ENCODE measurements at regions not wholly inside any gene's neighbourhood (a gene's known extent, or its start where the extent isn't known, plus 50 kb on each side); places are given as distances from the start of the nearest gene placed in this dataset.
"Not testable (repeated sequence)": the region's sequence is repeated elsewhere in the genome, so short reads cannot be mapped to it uniquely, and the experiment has no call there.

DNA sequence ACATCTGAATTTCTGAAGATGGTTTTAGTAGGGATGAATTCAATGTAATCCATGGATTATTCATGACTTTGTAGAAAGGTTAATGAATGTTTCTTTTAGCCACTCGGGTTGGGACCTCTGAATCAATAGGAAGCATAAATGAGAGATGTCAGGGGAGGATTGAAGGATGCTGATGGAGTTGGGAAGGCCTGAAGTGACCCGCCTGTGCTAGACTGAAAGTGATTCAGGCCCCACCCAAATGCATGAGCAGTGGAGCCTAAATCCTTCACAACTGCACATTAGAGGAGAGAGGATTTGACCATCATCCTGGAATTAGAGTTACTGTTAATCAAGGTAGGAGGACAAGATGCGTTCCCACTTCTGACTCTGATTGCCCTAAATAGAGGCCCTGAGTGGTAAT, 162.2 kb upstream of the PTPN20 start:
- DNase-seq (ENCODE audit: low read depth) = not testable (repeated sequence)

DNA sequence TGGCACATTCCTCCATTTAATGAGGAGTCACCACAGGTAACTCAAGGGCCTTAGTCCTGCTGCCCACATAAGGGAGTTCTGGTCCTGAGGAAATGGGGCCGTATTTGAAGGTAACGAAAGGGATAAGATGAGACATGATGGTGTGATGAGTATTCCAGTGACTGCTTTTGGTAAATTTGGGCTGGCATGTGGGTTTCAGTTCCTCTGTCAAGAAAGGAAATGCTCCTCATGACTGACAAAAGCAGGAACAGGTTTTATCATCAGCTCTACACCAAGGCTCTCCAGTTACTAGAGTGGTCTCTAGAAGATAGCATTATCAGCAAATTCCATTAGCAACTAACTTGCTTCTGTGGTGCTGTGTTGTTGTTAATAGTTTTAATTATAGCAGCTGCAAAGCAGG, 161.8 kb upstream of the PTPN20 start:
- DNase-seq (ENCODE audit: low read depth) = not testable (repeated sequence)

DNA sequence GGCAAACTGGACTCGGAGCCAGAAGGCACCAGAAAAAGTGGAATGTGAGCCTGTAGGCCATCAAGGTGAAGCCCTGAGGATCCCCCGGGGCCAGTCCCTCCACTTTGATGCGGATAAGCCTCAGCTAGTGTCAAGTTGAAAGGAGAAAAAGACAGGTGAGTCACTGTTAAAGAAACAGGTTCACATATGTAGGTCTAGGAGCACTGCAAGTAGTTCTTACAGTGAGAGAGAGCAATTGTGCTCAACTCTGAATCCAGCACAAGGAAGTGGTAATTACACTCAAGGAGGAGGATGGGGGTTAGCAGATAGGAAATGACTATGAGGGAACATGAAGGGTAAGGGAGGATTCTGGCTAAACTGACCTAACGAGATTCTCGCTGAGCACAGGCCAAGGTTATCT, 157.5 kb upstream of the PTPN20 start:
- not testable (repeated sequence) for DNase-seq (ENCODE audit: low read depth)

DNA sequence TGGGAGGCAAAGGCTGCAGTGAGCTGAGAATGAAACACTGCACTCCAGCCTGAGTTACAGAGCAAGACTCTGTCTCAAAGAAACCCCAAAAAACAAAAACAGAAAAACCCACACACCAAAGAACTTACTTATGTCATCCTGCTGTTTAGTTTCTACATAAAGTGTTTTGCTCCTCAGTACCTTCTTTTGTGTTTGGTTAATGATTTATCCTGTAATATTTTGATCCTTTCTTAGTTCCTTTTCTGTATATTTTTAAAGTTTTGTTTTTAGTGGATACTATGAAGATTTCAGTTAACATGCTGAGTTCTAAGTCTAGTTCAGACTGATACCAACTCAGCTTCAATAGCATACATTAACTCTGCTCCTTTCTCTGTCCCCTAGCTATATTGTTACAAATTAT, 149.8 kb upstream of the PTPN20 start:
- DNase-seq (ENCODE audit: low read depth) = not testable (repeated sequence)

DNA sequence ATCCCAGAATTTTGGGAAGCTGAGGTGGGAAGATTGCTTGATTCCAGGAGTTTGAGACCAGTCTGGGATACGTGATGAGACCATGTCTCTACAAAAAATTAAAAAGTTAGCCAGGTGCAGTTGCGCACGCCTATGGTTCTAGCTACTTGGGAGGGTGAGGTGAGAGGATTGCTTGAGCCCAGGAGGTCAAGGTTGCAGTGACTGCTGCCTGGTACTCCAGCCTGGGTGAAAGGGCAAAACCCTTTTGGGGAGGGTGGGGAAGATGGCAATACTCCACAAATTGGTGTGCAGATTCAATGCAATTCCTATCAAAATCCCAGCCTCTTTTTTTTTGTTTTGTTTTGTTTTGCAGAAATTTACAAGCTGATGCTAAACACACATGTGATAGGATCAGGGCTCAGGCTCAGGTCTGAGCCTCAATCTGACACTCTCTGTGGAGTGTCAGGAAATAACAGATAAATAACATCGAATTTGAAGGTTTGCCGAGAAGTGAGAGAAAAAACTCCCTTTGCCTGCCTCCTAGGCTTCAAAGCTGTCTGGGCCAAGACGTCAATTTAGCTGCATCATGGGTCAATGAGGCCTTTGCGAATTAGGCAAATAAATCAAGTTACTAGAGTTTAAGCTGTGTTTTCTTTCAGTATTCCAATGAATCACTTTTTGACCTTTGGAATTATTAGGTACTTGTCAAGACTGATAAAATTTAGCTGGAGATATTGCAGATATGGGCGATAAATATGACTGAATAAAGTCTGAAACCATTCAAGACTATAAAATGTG, 142.5 kb upstream of the PTPN20 start:
- not testable (repeated sequence) for DNase-seq (ENCODE audit: low read depth)

DNA sequence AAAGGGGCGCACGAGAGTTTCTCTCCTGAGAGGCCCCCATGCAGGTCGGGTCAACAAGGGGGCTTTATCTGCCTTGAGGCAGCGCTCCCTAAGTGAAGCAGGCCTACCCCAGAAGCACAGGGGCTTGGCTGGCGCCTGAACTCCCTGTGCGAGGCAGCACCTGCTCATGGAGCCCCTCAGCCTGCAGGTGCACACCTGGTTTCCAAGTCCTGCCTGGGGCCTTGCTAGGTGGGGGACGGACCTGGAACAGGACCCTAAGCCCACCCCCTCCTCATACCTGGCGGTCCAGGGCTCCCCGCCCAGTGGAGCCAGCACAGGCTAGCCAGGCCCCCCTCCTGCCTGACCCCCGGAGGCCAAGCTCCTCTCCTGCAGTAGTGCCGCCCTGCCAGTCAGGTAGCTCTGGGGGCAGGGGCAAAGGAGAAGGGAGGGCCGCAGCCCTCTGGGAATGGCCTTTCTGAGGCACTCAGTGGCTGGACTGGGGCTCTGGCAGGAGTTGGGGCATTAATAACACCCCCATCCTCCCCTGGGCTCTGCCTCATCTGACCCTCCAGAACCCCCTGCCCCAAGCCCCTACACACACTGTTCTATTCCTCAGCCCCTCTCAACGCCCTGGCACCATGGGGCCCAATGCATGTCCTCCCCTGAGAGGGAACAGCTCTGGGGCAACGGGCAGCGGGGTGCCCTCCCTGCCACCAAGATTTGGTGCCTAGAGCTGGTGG, 137.9 kb upstream of the PTPN20 start:
- not testable (repeated sequence) for DNase-seq (ENCODE audit: low read depth)

DNA sequence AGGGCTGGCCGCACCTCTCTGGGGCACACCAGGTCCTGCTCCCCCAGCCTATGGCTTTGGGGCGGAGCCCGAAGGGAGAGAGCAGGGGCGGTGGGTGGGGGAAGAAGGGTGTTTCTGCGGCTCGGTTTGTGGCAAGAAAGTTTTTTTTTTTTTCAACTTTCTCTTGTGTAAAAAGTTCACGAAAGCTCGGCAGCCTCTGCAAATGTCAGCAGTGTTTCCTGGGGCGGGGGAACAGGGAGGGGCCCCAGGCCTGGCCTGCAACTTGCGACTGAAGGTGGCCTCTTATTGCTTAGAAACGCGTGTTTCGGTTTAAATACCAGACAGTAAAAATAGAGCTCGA, 137.4 kb upstream of the PTPN20 start:
- DNase-seq (ENCODE audit: low read depth) = not testable (repeated sequence)

DNA sequence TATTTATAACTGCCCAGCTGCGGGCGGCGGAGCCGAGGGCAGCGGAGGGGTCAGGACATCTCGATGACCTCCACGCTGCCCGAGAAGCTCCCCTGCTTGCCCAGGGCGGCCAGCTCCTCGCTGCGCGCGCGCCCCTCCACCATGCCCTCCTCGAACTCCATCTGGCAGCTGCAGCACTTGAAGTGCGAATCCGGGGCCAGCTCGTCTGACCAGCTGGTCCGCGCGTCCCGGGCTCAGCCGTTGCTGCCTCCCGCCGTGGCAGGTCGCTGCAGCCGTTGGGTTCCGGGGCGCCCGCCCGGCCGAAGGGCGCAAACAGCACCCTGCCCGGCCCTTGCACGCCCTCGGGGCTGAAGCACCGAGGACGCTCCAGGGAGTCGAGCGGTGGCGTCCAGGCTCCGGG, 136.9 kb upstream of the PTPN20 start:
- not testable (repeated sequence) for DNase-seq (ENCODE audit: low read depth)

DNA sequence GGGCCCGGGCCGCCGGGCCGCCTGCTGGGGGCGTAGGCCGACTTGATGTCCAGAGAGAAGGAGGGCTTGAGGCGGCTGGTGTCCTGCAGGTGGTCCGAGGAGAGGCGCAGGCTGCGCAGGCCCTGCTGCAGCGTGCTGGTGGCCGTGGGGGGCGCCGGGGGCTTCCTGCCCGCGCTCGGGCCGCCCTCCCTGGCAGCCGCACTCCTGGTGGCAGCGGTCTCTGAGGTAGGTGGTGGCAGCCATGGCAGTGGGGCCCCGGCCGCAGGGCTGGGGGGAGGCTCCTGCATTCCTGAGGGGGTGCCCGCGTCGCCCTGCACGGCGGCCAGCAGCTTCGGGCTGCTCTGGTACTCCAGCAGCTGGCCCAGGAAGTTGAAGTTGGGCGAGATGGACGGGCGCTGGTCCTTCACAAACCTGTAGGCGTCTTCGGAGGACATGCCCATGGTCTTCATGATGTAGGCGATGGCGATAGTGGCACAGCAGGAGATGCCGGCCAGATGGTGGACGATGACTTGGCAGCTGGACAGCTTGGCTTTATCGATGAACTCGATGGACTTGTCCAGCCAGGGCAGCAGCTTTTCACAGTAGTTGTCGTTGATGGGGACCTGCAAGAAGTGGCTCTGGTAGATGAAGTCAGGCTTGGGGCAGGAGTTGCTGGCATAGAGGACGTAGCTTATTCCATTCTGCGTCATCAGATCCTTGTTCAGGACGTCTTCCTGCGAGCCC, 136.1 kb upstream of the PTPN20 start:
- DNase-seq (ENCODE audit: low read depth) = not testable (repeated sequence)

DNA sequence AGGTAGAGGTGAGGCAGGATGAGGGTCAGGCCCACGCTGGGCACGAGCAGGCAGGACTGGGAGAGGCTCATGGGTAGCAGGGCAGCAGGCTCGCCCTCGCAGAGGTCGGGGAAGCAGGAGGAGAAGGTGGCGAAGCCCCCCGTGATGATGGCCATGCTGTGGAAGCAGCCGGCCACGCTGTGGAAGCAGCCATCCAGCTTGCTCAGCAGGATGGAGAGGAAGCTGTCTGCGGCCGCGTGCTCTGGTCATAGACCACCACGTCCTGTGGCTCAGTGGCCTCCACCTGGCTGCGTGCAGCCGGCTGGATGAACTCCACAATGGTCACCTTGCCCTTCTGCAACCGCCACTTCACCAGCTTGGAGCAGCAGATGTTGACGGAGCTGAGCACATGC, 135.6 kb upstream of the PTPN20 start:
- DNase-seq (ENCODE audit: low read depth) = not testable (repeated sequence)

DNA sequence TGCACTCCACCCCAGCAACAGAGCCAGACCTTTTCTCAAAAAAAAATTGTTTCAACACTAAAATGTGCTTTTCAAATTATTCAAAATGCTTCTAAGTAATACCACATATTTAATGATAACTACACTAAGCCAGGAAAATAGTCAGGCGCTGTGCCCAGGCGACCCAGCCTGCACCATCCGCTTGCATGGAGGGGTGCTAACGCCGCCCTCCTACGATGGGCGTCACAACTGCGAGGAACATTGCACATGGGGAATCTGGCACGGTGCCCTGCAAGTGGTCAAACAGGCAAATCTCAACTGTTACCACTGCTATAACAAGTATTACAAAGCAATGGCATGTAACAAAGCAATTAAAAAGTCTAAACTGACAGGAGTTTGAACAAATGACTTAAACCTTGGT, 131.7 kb upstream of the PTPN20 start:
- DNase-seq (ENCODE audit: low read depth) = not testable (repeated sequence)

DNA sequence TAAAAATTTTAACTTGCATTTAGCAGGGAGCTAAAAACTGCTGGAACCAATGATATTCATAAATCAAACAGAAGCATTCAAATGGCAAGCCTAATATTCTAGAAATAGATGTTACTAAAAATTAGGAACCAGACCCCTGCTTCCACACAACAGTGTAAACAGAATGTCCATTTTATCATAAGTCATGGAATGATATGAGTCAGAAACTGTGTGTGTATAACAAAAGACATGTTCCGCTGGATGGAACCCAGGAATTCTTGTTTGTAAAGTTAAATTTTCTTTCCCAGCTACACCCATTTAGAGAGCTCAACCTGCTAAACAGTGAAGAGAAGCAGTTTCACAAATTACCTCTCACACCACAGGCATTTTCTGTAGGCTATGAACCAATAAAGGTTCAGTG, 131.1 kb upstream of the PTPN20 start:
- DNase-seq (ENCODE audit: low read depth) = not testable (repeated sequence)

DNA sequence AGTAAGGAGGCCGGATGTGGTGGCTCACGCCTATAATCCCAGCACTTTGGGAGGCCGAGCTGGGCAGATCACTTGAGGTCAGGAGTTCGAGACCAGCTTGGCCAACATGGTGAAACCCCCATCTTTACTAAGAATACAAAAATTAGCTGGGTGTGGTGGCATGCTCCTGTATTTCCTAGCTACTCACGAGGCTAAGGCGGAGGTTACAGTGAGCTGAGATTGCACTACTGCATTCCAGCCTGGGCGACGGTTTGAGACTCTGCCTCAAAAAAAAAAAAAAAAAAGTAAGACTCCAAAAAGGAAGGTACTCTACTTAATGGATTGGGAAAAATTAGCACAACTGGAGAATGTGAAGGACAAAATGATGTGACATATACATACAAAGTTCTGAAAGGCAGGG, 130.2 kb upstream of the PTPN20 start:
- not testable (repeated sequence) for DNase-seq (ENCODE audit: low read depth)

DNA sequence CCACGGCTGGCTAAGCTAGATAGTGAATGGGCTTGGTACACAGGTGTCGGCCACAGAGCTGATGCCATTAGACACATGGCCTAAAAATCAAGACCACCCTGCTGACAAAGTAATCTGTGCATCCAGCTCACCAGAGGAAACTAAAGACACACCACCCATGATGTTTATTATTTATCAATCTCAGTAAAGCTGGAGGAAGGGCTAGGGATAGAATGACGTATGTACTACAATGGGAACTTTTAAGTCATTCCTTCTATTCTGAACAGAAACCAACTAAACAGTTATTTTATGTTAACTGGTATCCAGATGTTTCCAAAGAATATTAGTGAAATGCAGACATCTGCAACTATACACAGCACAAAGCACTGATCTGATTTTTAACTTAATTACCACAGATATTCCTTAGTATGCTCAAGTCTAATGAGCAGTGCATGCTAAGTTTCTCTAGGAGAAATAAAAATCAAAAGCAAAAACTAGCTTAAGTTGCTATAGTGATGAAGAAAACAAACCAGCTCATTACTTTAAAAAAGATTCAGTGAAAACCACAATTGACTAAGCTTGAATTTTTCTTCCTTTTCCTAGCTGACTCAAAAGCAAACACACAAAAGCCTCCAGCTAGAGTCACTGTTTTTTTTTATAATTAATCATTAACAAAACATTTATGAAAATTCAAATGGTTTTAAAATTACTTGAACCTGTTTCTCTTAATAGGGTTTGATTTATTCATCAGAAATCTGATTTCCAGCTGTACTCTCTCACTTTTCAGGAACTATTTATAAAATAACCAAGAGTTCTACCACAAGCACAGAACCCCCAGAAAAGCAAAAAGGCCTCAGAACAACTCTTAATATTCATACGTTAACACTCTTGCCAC, 129.0 kb upstream of the PTPN20 start:
- DNase-seq (ENCODE audit: low read depth) = not testable (repeated sequence)

DNA sequence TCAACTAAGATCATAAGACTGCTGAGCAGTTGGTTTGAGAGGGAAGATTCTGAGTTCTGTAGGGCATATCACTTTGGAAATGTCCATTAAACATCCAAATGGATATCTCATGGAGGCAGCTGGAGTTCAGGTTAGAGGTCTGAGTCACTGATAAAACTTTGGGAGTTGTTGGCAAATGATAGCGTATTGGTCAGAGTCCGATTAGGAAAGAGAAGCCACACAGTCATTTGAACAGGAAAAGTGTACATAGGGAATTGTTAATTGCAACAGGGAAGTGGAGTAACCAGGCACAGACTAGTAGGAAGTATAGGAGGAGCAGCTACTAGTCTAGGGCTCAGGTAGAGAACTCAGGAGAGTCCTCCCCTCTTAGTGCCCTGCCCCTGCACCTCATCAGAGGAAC, 126.6 kb upstream of the PTPN20 start:
- not testable (repeated sequence) for DNase-seq (ENCODE audit: low read depth)

DNA sequence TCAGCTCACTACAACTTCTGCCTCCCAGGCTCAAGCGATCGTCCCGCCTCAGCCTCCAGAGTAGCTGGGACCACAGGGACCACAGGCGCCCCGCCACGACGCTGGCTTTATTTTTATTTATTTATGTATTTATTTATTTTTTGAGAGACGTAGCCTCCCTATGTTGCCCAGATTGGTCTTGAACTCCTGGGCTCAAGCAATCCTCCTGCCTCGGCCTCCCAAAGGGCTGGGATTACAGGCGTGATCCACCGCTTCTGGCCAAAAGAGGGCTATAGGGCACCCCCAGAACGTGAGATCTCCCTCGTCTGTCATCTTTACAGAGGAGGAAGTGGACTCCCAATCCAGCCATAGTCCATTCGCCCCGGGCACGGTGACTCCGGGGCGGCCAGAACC, 125.1 kb upstream of the PTPN20 start:
- not testable (repeated sequence) for DNase-seq (ENCODE audit: low read depth)

DNA sequence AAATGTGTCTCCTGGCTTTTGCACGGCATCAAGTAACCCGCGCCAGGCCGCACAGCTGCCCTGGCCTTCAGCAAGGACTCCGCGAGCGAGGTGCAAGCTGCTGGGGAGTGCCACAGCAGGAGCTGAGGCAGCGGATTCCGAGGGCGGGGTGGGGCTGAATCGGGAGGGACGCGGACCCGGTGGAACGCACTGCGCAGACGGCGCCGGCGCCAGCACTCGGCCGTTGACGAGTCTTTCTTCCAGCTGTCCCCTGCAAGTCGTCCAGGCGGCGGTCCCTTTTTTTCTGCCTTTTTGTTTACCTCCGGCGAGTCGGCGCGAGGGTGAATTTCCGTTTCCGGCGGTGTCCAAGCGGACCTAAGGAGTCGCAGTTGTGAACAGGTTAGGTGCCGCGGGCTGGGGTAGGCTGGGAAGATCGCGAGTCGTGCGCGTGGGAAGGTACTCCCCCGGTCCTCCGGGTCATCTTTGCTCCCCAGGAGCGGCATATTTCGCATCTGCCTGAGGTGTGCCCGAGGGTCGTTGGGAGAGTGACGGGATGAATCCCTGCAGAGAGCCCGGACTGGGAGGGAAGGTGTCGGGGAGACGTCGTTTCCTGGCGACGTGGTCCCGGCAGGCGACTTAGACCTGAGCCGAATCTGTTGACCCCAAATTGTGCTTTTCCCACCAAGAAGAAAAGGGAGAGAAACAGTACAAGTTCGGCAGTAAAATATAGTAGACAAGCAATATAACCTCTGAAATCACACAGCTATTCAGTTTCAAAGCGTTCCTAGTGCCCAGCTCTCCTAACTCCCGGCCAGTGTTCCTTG, 124.5 kb upstream of the PTPN20 start:
- DNase-seq (ENCODE audit: low read depth) = peak; percentile 24

DNA sequence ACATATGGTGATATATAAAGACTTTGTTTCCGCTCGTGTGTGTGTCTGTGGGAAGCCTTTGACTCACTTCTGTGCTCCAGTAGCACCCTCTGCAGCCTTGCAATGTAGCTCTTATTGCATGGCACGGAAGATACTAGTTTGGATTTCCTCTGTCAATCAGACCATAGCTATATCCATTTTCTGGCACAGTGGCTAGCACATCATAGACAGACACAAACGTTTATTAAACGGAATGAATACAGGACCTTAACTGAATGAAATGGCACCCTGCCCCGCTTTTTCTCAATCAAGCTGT, 124.0 kb upstream of the PTPN20 start:
- DNase-seq (ENCODE audit: low read depth) = no peak

DNA sequence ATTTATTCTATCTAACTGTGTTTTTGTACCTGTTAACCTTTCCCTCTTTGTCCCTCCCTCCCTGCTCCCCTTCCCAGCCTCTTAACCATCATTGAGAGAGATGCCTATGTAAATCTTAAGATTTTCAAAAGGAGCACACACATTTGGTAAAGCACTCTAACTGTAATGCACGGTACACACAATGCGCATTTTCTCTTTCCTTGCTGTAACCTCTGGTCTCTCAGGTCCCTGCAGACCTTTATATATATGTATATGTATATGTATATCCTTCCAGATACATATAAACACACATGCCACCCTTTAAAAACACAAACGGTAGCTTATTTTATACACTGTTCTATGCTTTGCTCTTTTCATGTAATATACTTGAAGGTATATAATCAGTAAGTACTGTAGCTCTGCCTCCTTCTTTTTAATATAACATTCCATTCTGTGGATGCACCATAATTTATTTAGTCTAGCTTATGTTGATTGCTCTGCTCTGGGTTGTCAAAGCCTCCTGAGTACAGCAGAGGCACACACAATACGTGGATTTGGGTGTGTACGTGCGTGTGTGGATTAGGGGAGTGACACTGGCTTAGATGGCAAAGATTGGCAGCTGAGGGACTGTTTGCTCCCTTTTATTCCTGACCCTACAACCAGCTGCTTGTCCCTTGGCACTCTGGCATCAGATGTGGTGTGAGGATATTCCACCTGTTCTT, 118.4 kb upstream of the PTPN20 start:
- not testable (repeated sequence) for DNase-seq (ENCODE audit: low read depth)

DNA sequence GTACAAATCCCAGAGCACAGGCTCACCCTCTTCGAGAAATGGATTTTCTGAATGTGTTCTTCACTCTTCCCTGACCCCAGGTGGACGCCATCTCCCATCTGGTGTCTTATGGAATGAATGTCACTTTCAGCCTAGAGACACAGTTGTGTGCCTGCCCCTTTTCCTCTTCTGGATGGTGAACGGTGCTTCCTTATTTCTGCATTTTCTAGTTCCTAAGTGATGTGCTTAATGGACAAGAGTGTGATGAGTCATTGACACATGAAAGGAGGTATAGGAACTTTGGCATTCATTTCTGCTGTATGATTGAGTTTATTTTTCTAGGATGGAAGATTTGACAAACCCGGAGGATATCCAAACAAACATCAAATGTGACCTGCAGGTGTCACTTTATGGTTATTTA, 114.9 kb upstream of the PTPN20 start:
- not testable (repeated sequence) for DNase-seq (ENCODE audit: low read depth)

DNA sequence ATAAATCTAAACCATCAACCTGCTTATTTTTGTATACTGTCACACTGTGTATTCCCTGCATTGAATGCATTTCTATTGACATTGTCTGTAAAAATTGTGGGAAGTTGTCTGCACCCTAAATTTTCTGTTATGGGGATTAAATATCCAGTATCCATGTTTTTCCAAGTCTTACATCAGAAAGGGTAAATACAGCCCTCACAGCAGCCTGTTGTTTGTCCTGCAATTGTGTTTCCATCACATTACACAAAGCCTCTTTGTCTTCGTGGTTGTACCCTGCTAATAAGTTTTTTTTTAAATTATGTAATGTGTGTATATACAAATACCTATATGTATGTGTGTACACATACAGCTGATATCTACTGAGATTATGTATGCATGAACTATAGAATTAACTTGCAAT, 109.2 kb upstream of the PTPN20 start:
- not testable (repeated sequence) for DNase-seq (ENCODE audit: low read depth)

Data from stimulated activated CD8-positive, alpha-beta memory T cell treated with anti-CD3 and anti-CD28 coated beads, Interleukin-15, amount 100 ng/mL, for 24 hours (primary cell).